HCT116 (cell line): ENCODE measurements at regions not wholly inside any gene's neighbourhood (a gene's known extent, or its start where the extent isn't known, plus 50 kb on each side); places are given as distances from the start of the nearest gene placed in this dataset.

ENCODE experiments used
- ATAC-seq: fragments of 200-7000 bp; cut with Tn5 transposase; 2 replicates; pipeline ENCODE4 v1.9.1; 2020; ENCODE audit warnings: mild to moderate bottlenecking, moderate library complexity
- BruUV-seq: library from RNA; stranded (reverse); fragments of 400-500 nt; replicated peaks from 2 replicates; lab custom pipeline; 2021; lab: Mats Ljungman, UMichigan
- CTCF ChIA-PET: fragments of 300-600 bp; sonication (Branson Sonifier 250); formaldehyde crosslinking; loops from one replicate; lab custom pipeline; 2021; ENCODE audit warnings: antibody characterized with exemption; lab: Charles Lee
- POLR2A ChIA-PET: fragments of 300-600, 350-600 bp; sonication (Branson Sonifier 250); formaldehyde crosslinking; loops from one replicate; lab custom pipeline; 2021; ENCODE audit warnings: antibody characterized with exemption; lab: Charles Lee
- RAD21 ChIA-PET, 2 experiments: fragments of 300-600 bp; sonication (Branson Sonifier 250); formaldehyde crosslinking; loops; one replicate each; lab custom pipeline; 2023; ENCODE audit warnings: low total read pairs in 2 of 2; ENCODE audit not compliant: uncharacterized antibody in 2 of 2, unreplicated experiment in 2 of 2, low non-redundant PET in 1 of 2; lab: Charles Lee
- DNase-seq: peaks from one replicate; pipeline ENCODE4 v3.0.0-alpha.2; 2010; ENCODE audit warnings: low read depth, low spot score
- H2AFZ ChIP-seq: fragments of 200-600 bp; shearing (Covaris generic), sonication (generic); 2 replicates; pipeline ENCODE4 v1.6.1; 2017; ENCODE audit warnings: low read depth, mixed run types, mixed read lengths, antibody characterized with exemption, low read length; ENCODE audit not compliant: poor library complexity, severe bottlenecking
- H3K27ac ChIP-seq: 2 replicates; pipeline ENCODE4 v1.5.1; 2012; ENCODE audit warnings: low read depth, low read length
- H3K27me3 ChIP-seq: fragments of 200-600 bp; sonication (generic); 2 replicates; pipeline ENCODE4 v1.6.1; 2016; ENCODE audit warnings: mixed run types, low read length, mixed read lengths; ENCODE audit not compliant: insufficient read depth
- H3K36me3 ChIP-seq, 2 experiments: fragments of 200-500 bp in 1 of 2; fragments of 200-600 bp in 1 of 2; sonication (Bioruptor generic) in 1 of 2; sonication (generic) in 1 of 2; 2 replicates each; pipeline versions ENCODE4 v1.5.1 to v1.6.1; 2014 to 2016; ENCODE audit warnings: low read length in 2 of 2, inconsistent platforms in 1 of 2, mixed read lengths in 1 of 2, mixed run types in 1 of 2; ENCODE audit not compliant: insufficient read depth in 2 of 2, control insufficient read depth in 1 of 2
- H3K4me1 ChIP-seq, 2 experiments: fragments of 200-600 bp in 1 of 2; sonication (generic) in 1 of 2; 2 replicates each; pipeline versions ENCODE4 v1.5.1 to v1.6.1; 2012 to 2017; ENCODE audit warnings: low read length in 2 of 2, inconsistent platforms in 1 of 2, mild to moderate bottlenecking in 1 of 2, mixed read lengths in 1 of 2, mixed run types in 1 of 2, moderate library complexity in 1 of 2; ENCODE audit not compliant: insufficient read depth in 2 of 2, control insufficient read depth in 1 of 2
- H3K4me2 ChIP-seq: fragments of 200-600 bp; sonication (generic); 2 replicates; pipeline ENCODE4 v1.6.1; 2017; ENCODE audit warnings: mixed run types, low read length, mixed read lengths
- H3K4me3 ChIP-seq, 2 experiments: fragments of 200-600 bp in 1 of 2; sonication (generic) in 1 of 2; replicated peaks in 1 of 2; 2 replicates each; pipeline ENCODE4 v1.5.1; 2011 to 2016; ENCODE audit warnings: low read length in 2 of 2, control low read depth in 1 of 2, low read depth in 1 of 2, mild to moderate bottlenecking in 1 of 2, mixed read lengths in 1 of 2, mixed run types in 1 of 2
- H3K79me2 ChIP-seq: fragments of 200-600 bp; sonication (generic); 2 replicates; pipeline ENCODE4 v1.6.1; 2017; ENCODE audit warnings: mild to moderate bottlenecking, mixed run types, low read length, moderate library complexity, mixed read lengths; ENCODE audit not compliant: insufficient read depth
- H3K9ac ChIP-seq: fragments of 200-600 bp; sonication (generic); 2 replicates; pipeline ENCODE4 v1.6.1; 2016; ENCODE audit warnings: low read length, mixed read lengths
- H3K9me2 ChIP-seq: fragments of 200-600 bp; sonication (generic), shearing (Covaris generic); 2 replicates; pipeline ENCODE4 v1.6.1; 2017; ENCODE audit warnings: mixed run types, mild to moderate bottlenecking, moderate library complexity; ENCODE audit not compliant: insufficient read depth
- H3K9me3 ChIP-seq, 2 experiments: fragments of 200-500 bp in 1 of 2; fragments of 200-600 bp in 1 of 2; sonication (Bioruptor generic) in 1 of 2; sonication (generic) in 1 of 2; 2 replicates each; pipeline ENCODE4 v1.6.1; 2014 to 2017; ENCODE audit warnings: low read length in 2 of 2, mixed read lengths in 2 of 2, inconsistent platforms in 1 of 2, low read depth in 1 of 2, mild to moderate bottlenecking in 1 of 2, mixed run types in 1 of 2, moderate library complexity in 1 of 2; ENCODE audit not compliant: control insufficient read depth in 1 of 2, insufficient read depth in 1 of 2
- H4K20me1 ChIP-seq: fragments of 200-600 bp; sonication (generic), shearing (Covaris generic); 2 replicates; pipeline ENCODE4 v1.6.1; 2017; ENCODE audit warnings: mixed run types, mild to moderate bottlenecking, moderate library complexity; ENCODE audit not compliant: insufficient read depth
- CEBPB ChIP-seq: IDR thresholded peaks from 2 replicates; pipeline ENCODE4 v1.6.1; 2012; ENCODE audit warnings: low read depth
- CTCF ChIP-seq, 3 experiments: fragments of 200-600 bp in 1 of 3; sonication (generic) in 1 of 3; IDR thresholded peaks in 2 of 3; conservative IDR thresholded peaks in 1 of 3; 2 replicates each; pipeline ENCODE4 v1.5.1; 2012 to 2017; ENCODE audit warnings: low read depth in 2 of 3, low read length in 2 of 3, antibody characterized with exemption in 1 of 3, borderline replicate concordance in 1 of 3, control low read depth in 1 of 3, mild to moderate bottlenecking in 1 of 3, mixed read lengths in 1 of 3, mixed run types in 1 of 3, moderate library complexity in 1 of 3; ENCODE audit not compliant: insufficient read depth in 1 of 3
- ELF1 ChIP-seq: IDR thresholded peaks from 2 replicates; pipeline ENCODE4 v1.6.1; 2012; ENCODE audit warnings: low read depth, borderline replicate concordance
- EZH2 ChIP-seq: fragments of 200-600 bp; sonication (generic); IDR thresholded peaks from 2 replicates; pipeline ENCODE4 v1.6.1; 2017; ENCODE audit warnings: antibody characterized with exemption, mixed run types
- FOSL1 ChIP-seq: IDR thresholded peaks from 2 replicates; pipeline ENCODE4 v1.6.1; 2012; ENCODE audit warnings: low read depth
- MAX ChIP-seq: IDR thresholded peaks from 2 replicates; pipeline ENCODE4 v1.6.1; 2012
- POLR2A ChIP-seq: IDR thresholded peaks from 2 replicates; pipeline ENCODE4 v1.7.0; 2011; ENCODE audit warnings: borderline replicate concordance; ENCODE audit not compliant: insufficient read depth, insufficient read length; ENCODE audit errors: extremely low read depth
- POLR2AphosphoS5 ChIP-seq: IDR thresholded peaks from 2 replicates; pipeline ENCODE4 v1.6.1; 2011; ENCODE audit warnings: mild to moderate bottlenecking, low read depth, low read length, moderate library complexity
- REST ChIP-seq: IDR thresholded peaks from 2 replicates; pipeline ENCODE4 v1.6.1; 2012; ENCODE audit warnings: low read depth
- SIN3A ChIP-seq: IDR thresholded peaks from 2 replicates; pipeline ENCODE4 v1.6.1; 2012; ENCODE audit warnings: low read depth
- SRF ChIP-seq: IDR thresholded peaks from 2 replicates; pipeline ENCODE4 v1.6.1; 2012; ENCODE audit warnings: low read depth
- TCF7L2 ChIP-seq: IDR thresholded peaks from 2 replicates; pipeline ENCODE4 v1.7.0; 2011; ENCODE audit warnings: borderline replicate concordance, inconsistent platforms; ENCODE audit not compliant: insufficient read depth, insufficient read length; ENCODE audit errors: extremely low read depth
- YY1 ChIP-seq: IDR thresholded peaks from 2 replicates; pipeline ENCODE4 v1.6.1; 2011; ENCODE audit warnings: low read length, low read depth, moderate library complexity, mild to moderate bottlenecking; ENCODE audit not compliant: insufficient replicate concordance; ENCODE audit errors: extremely low read depth
- ZFX ChIP-seq: fragments of 450-650 bp; IDR thresholded peaks from 2 replicates; pipeline ENCODE4 v1.6.1; 2017
- ZNF274 ChIP-seq: fragments of 200-500 bp; sonication (Bioruptor generic); IDR thresholded peaks from 2 replicates; pipeline ENCODE4 v1.6.1; 2014; ENCODE audit warnings: mild to moderate bottlenecking, low read depth, low read length, inconsistent platforms
- intact Hi-C: fragments of 100-400 bp; cut with micrococcal nuclease; formaldehyde crosslinking; loops from 2 replicates; pipeline ENCODE4 v1.10.0; 2022

GRCh38 chr14:81723956-81724355 lies 190.3 kb upstream of the SEL1L start:
- Histone ChIP-seq H3K27me3 (no peaks in the 10 kb centered on the region), H3K4me1 (no peaks in the 10 kb centered on the region), H4K20me1 (no peaks in the 10 kb centered on the region), H2AFZ (no peak overlapping the region), H3K4me3 (no peak overlapping the region), H3K4me2 (no peak overlapping the region), H3K79me2 (no peaks in the 10 kb centered on the region), H3K36me3 (no peaks in the 10 kb centered on the region), H3K27ac (no peak overlapping the region), H3K9me3 (peaks cover 0 to 6% of the 10 kb centered on the region in 2 experiments; a peak in 1 of 4 replicates), H3K9me2 (no peaks in the 10 kb centered on the region)
- BruUV-seq, result no TSS peak
- ChIA-PET POLR2A (no interaction called here), CTCF (no interaction called here)
- no peak for TF ChIP-seq FOSL1
- no peak for TF ChIP-seq MAX
- TF ChIP-seq CEBPB, result no peak
- TF ChIP-seq SRF, result no peak
- TF ChIP-seq ZNF274, result no peak
- no peak for TF ChIP-seq ELF1
- TF ChIP-seq POLR2AphosphoS5, result no peak
- no peak for TF ChIP-seq CTCF (IDR thresholded peaks at IDR 0.05 in 2 of 3, conservative IDR thresholded peaks at IDR 0.05 in 1 of 3; ENCODE audit: borderline replicate concordance in 1 of 3, insufficient read depth in 1 of 3, low read depth in 2 of 3, low read length in 2 of 3)
- TF ChIP-seq YY1, result no peak
- TF ChIP-seq SIN3A, result no peak
- TF ChIP-seq ZFX, result no peak
- TF ChIP-seq POLR2A, result no peak
- TF ChIP-seq TCF7L2, result no peak
- no peak for TF ChIP-seq REST
- no peak for TF ChIP-seq EZH2
- TF ChIP-seq, all 23 proteins: peak for 0
- RAD21 ChIA-PET, result no interaction called here
- DNase-seq (no peak), ATAC-seq (no peak)
- intact Hi-C loops, result no loop called here
- H3K9ac ChIP-seq, result no peak overlapping the region
